Esophagus squamous epithelium (tissue), 4 donors: ENCODE measurements at regions not wholly inside any gene's neighbourhood (a gene's known extent, or its start where the extent isn't known, plus 50 kb on each side); places are given as distances from the start of the nearest gene placed in this dataset.

Experiments
- CTCF ChIP-seq, 6 experiments: fragments of 450-650 bp in 4 of 6; fragments of 200-600 bp in 2 of 6; sonication (generic) in 2 of 6; IDR thresholded peaks; one replicate each; pipeline ENCODE4 v1.5.1; 2016 to 2019; ENCODE audit warnings: antibody characterized with exemption in 6 of 6, mild to moderate bottlenecking in 4 of 6, moderate library complexity in 4 of 6
- POLR2A ChIP-seq, 4 donors: fragments of 450-650 bp; IDR thresholded peaks; one replicate each; pipeline ENCODE4 v1.6.1; 2017; ENCODE audit warnings: antibody characterized with exemption in 4 of 4, mild to moderate bottlenecking in 4 of 4, moderate library complexity in 3 of 4

GRCh38 chr18:78769502-78770105 lies 210.0 kb upstream of the SALL3 start:
- no peak for TF ChIP-seq CTCF (IDR thresholded peaks at IDR 0.05)
- no peak for TF ChIP-seq POLR2A (IDR thresholded peaks at IDR 0.05)
